Left forelimb (tissue), 1 donor: ENCODE measurements at regions not wholly inside any gene's neighbourhood (a gene's known extent, or its start where the extent isn't known, plus 50 kb on each side); places are given as distances from the start of the nearest gene placed in this dataset.

Experiments
- DNase-seq: peaks from one replicate; pipeline ENCODE4 v3.0.0-alpha.2; 2018; ENCODE audit warnings: low spot score

- no peak for DNase-seq
Measured at GRCh38 chr12:91353266-91353665, 170.6 kb upstream of the DCN start.

GRCh38 chr12:91349476-91349875 is 166.9 kb upstream of the DCN start:
- DNase-seq: no peak

- DNase-seq: no peak
Measured at GRCh38 chr12:91347481-91348214, 165.0 kb upstream of the DCN start.

GRCh38 chr12:91346827-91347226 is 164.2 kb upstream of the DCN start:
- DNase-seq: no peak

GRCh38 chr12:91344408-91344807 is 161.8 kb upstream of the DCN start:
- DNase-seq: no peak

GRCh38 chr12:91343010-91343409 is 160.4 kb upstream of the DCN start:
- DNase-seq: no peak

GRCh38 chr12:91339106-91339505 is 156.5 kb upstream of the DCN start:
- DNase-seq: no peak

- DNase-seq: no peak
Measured at GRCh38 chr12:91335699-91336098, 153.1 kb upstream of the DCN start.

- DNase-seq: no peak
Measured at GRCh38 chr12:91333966-91334365, 151.3 kb upstream of the DCN start.

GRCh38 chr12:91332302-91332701 is 149.7 kb upstream of the DCN start:
- no peak for DNase-seq

GRCh38 chr12:91331371-91331770 is 148.8 kb upstream of the DCN start:
- DNase-seq: no peak

- DNase-seq: no peak
Measured at GRCh38 chr12:91328451-91328850, 145.8 kb upstream of the DCN start.

- no peak for DNase-seq
Measured at GRCh38 chr12:91327889-91328288, 145.3 kb upstream of the DCN start.

- no peak for DNase-seq
Measured at GRCh38 chr12:91327131-91327530, 144.5 kb upstream of the DCN start.

- no peak for DNase-seq
Measured at GRCh38 chr12:91326058-91327027, 143.7 kb upstream of the DCN start.

GRCh38 chr12:91320999-91321398 is 138.4 kb upstream of the DCN start:
- DNase-seq: no peak

- no peak for DNase-seq
Measured at GRCh38 chr12:91319071-91319760, 136.6 kb upstream of the DCN start.

- no peak for DNase-seq
Measured at GRCh38 chr12:91317306-91317705, 134.7 kb upstream of the DCN start.

GRCh38 chr12:91316907-91317269 is 134.3 kb upstream of the DCN start:
- no peak for DNase-seq

GRCh38 chr12:91316161-91316906 is 133.7 kb upstream of the DCN start:
- no peak for DNase-seq

- DNase-seq: no peak
Measured at GRCh38 chr12:91311081-91311480, 128.5 kb upstream of the DCN start.

- DNase-seq: no peak
Measured at GRCh38 chr12:91309450-91309849, 126.8 kb upstream of the DCN start.
